GM12892 (cell line): ENCODE measurements at regions not wholly inside any gene's neighbourhood (a gene's known extent, or its start where the extent isn't known, plus 50 kb on each side); places are given as distances from the start of the nearest gene placed in this dataset.

ENCODE experiments used
- POLR2A ChIP-seq: IDR thresholded peaks from 2 replicates; pipeline ENCODE4 v1.6.1; 2011; ENCODE audit warnings: low read depth, low read length, control low read depth
- POLR2AphosphoS5 ChIP-seq: IDR thresholded peaks from 2 replicates; pipeline ENCODE4 v1.6.1; 2011; ENCODE audit warnings: low read depth, low read length, control low read depth
- TAF1 ChIP-seq: IDR thresholded peaks from 2 replicates; pipeline ENCODE4 v1.6.1; 2011; ENCODE audit warnings: low read depth, mild to moderate bottlenecking, control low read depth, low read length, borderline replicate concordance

DNA sequence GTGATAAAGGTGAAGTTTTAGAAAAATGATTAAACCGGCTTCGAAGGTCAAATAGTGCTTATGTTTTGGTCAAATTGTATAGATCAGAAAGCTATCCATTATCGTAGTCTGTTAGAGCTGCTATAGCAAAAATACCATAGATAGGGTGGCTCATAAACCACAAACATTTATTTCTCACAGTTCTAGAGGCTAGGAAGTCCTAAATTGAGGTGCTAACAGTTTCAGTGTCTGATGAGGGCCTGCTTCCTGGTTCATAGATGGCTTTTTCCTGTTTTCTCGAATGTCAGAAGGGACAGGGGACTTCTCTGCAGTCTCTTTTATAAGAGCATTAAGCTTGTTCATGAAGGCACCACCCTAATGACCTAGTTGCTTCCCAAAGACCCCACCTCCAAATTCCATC, 186.6 kb upstream of the ERBB4 start:
- TF ChIP-seq POLR2AphosphoS5 (no peak), POLR2A (no peak), TAF1 (no peak)
